ENCODE measurements at regions not wholly inside any gene's neighbourhood (a gene's known extent, or its start where the extent isn't known, plus 50 kb on each side); places are given as distances from the start of the nearest gene placed in this dataset.

DNA sequence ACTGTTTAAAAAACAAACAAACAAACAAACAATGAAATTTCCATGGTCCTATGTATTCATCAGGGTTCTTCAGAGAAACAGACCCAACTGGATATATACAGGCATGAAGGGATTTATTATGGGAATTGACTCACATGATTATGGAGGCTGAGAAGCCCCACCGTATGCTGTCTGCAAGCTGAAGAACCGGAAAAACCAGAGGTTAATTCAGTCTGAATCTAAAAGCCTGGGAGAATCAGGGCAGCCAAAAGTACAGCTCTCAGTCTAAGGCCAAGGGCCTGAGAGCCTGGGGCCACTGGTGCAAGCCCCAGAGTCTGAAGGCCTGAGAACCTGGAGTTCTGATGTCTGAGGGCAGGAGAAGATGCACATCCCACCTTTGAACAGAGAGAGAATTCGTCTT lies 163.5 kb downstream of the MDFIC start (continued):
- TF ChIP-seq, protein P1, sequence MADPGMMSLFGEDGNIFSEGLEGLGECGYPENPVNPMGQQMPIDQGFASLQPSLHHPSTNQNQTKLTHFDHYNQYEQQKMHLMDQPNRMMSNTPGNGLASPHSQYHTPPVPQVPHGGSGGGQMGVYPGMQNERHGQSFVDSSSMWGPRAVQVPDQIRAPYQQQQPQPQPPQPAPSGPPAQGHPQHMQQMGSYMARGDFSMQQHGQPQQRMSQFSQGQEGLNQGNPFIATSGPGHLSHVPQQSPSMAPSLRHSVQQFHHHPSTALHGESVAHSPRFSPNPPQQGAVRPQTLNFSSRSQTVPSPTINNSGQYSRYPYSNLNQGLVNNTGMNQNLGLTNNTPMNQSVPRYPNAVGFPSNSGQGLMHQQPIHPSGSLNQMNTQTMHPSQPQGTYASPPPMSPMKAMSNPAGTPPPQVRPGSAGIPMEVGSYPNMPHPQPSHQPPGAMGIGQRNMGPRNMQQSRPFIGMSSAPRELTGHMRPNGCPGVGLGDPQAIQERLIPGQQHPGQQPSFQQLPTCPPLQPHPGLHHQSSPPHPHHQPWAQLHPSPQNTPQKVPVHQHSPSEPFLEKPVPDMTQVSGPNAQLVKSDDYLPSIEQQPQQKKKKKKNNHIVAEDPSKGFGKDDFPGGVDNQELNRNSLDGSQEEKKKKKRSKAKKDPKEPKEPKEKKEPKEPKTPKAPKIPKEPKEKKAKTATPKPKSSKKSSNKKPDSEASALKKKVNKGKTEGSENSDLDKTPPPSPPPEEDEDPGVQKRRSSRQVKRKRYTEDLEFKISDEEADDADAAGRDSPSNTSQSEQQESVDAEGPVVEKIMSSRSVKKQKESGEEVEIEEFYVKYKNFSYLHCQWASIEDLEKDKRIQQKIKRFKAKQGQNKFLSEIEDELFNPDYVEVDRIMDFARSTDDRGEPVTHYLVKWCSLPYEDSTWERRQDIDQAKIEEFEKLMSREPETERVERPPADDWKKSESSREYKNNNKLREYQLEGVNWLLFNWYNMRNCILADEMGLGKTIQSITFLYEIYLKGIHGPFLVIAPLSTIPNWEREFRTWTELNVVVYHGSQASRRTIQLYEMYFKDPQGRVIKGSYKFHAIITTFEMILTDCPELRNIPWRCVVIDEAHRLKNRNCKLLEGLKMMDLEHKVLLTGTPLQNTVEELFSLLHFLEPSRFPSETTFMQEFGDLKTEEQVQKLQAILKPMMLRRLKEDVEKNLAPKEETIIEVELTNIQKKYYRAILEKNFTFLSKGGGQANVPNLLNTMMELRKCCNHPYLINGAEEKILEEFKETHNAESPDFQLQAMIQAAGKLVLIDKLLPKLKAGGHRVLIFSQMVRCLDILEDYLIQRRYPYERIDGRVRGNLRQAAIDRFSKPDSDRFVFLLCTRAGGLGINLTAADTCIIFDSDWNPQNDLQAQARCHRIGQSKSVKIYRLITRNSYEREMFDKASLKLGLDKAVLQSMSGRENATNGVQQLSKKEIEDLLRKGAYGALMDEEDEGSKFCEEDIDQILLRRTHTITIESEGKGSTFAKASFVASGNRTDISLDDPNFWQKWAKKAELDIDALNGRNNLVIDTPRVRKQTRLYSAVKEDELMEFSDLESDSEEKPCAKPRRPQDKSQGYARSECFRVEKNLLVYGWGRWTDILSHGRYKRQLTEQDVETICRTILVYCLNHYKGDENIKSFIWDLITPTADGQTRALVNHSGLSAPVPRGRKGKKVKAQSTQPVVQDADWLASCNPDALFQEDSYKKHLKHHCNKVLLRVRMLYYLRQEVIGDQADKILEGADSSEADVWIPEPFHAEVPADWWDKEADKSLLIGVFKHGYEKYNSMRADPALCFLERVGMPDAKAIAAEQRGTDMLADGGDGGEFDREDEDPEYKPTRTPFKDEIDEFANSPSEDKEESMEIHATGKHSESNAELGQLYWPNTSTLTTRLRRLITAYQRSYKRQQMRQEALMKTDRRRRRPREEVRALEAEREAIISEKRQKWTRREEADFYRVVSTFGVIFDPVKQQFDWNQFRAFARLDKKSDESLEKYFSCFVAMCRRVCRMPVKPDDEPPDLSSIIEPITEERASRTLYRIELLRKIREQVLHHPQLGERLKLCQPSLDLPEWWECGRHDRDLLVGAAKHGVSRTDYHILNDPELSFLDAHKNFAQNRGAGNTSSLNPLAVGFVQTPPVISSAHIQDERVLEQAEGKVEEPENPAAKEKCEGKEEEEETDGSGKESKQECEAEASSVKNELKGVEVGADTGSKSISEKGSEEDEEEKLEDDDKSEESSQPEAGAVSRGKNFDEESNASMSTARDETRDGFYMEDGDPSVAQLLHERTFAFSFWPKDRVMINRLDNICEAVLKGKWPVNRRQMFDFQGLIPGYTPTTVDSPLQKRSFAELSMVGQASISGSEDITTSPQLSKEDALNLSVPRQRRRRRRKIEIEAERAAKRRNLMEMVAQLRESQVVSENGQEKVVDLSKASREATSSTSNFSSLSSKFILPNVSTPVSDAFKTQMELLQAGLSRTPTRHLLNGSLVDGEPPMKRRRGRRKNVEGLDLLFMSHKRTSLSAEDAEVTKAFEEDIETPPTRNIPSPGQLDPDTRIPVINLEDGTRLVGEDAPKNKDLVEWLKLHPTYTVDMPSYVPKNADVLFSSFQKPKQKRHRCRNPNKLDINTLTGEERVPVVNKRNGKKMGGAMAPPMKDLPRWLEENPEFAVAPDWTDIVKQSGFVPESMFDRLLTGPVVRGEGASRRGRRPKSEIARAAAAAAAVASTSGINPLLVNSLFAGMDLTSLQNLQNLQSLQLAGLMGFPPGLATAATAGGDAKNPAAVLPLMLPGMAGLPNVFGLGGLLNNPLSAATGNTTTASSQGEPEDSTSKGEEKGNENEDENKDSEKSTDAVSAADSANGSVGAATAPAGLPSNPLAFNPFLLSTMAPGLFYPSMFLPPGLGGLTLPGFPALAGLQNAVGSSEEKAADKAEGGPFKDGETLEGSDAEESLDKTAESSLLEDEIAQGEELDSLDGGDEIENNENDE (IDR thresholded peaks at IDR 0.05; ENCODE audit: insufficient replicate concordance, low read length), result no peak
- TF ChIP-seq EZH2 (IDR thresholded peaks at IDR 0.05; ENCODE audit: low read depth, low read length, severe bottlenecking), result no peak
- TF ChIP-seq KDM4A (IDR thresholded peaks at IDR 0.05; ENCODE audit: low read depth, low read length, severe bottlenecking), result no peak
- TF ChIP-seq, protein P2, sequence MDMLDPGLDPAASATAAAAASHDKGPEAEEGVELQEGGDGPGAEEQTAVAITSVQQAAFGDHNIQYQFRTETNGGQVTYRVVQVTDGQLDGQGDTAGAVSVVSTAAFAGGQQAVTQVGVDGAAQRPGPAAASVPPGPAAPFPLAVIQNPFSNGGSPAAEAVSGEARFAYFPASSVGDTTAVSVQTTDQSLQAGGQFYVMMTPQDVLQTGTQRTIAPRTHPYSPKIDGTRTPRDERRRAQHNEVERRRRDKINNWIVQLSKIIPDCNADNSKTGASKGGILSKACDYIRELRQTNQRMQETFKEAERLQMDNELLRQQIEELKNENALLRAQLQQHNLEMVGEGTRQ (IDR thresholded peaks at IDR 0.05; ENCODE audit: low read length), result no peak
- no peak for TF ChIP-seq SIRT6 (IDR thresholded peaks at IDR 0.05; ENCODE audit: low read length)
- no peak for TF ChIP-seq EGR1 (IDR thresholded peaks at IDR 0.05; ENCODE audit: borderline replicate concordance, low read depth, low read length)
- no peak for TF ChIP-seq SRF (IDR thresholded peaks at IDR 0.05; ENCODE audit: low read depth, low read length)
